SJCRH30 (cell line): ENCODE measurements at regions not wholly inside any gene's neighbourhood (a gene's known extent, or its start where the extent isn't known, plus 50 kb on each side); places are given as distances from the start of the nearest gene placed in this dataset.

Experiments
- DNase-seq, 2 experiments: peaks; one replicate each; pipeline ENCODE4 v3.0.0-alpha.2; 2015 to 2020
- H3K27ac ChIP-seq: fragments of 250-450 bp; sonication (Bioruptor Pico); 2 replicates; pipeline ENCODE4 v1.5.1; 2020; ENCODE audit warnings: mild to moderate bottlenecking, moderate library complexity
- H3K27me3 ChIP-seq: fragments of 250-450 bp; sonication (Bioruptor Pico); 2 replicates; pipeline ENCODE4 v1.5.1; 2020; ENCODE audit warnings: mild to moderate bottlenecking, moderate library complexity
- H3K36me3 ChIP-seq: fragments of 250-450 bp; sonication (Bioruptor Pico); 2 replicates; pipeline ENCODE4 v1.5.1; 2020; ENCODE audit warnings: mild to moderate bottlenecking, moderate library complexity
- H3K4me1 ChIP-seq: fragments of 250-450 bp; sonication (Bioruptor Pico); 2 replicates; pipeline ENCODE4 v1.5.1; 2020; ENCODE audit warnings: mild to moderate bottlenecking, moderate library complexity
- H3K4me3 ChIP-seq: fragments of 250-450 bp; sonication (Bioruptor Pico); 2 replicates; pipeline ENCODE4 v1.5.1; 2020; ENCODE audit warnings: mild to moderate bottlenecking, moderate library complexity
- H3K9me3 ChIP-seq: fragments of 250-450 bp; sonication (Bioruptor Pico); replicated peaks from 2 replicates; pipeline ENCODE4 v1.5.1; 2020; ENCODE audit warnings: mild to moderate bottlenecking, moderate library complexity

DNA sequence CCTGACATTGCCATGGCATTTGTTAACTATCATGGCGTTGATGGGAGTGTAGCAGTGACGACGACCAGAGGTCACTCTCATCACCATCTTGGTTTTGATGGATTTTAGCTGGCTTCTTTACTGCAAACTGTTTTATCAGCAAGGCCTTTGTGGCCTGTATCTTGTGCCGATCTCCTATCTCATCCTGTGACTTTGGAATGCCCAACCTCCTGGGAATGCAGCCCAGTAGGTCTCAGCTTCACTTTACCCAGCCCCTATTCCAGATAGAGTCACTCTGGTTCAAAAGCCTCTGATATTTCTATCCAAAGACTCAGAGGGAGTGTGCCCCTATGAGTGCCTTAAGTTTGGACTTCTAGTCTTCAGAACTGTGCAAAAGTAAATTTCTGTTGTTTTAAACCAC lies 130.1 kb downstream of the ADAMTS1 start:
- peaks cover 17% of the 10 kb centered on the region for H3K4me1 ChIP-seq
- H3K9me3 ChIP-seq, result 0 out of 2 replicates have a peak, but pooled peaks cover 2% of the 10 kb centered on the region
- H3K27me3 ChIP-seq, result no peaks in the 10 kb centered on the region
- no peaks in the 10 kb centered on the region for H3K36me3 ChIP-seq
- DNase-seq, result no peak
- H3K27ac ChIP-seq, result no peak overlapping the region
- no peak overlapping the region for H3K4me3 ChIP-seq

DNA sequence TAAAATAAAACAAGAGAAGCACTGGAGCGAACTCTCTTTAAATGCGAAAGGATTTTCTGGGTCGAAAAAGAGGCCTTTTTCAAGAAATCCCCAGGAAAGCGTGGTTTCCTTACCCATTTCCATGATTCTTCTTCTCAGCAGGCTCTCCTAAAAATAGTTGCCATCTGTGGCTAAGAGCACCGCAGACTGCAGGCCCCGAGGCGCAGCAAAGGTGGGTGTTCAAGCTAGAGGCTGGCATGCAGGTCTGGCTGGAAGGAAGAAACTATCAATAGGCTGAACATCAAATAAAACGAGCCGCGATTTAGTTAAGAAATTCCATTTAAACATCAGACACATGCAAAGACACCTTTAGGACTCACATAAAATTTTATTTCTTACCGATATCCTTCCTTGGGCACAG lies 135.1 kb downstream of the ADAMTS1 start:
- Histone ChIP-seq H3K4me3 (no peak overlapping the region), H3K4me1 (no peaks in the 10 kb centered on the region), H3K27me3 (no peaks in the 10 kb centered on the region), H3K36me3 (no peaks in the 10 kb centered on the region), H3K27ac (no peak overlapping the region), H3K9me3 (no peaks in the 10 kb centered on the region)
- DNase-seq, result no peak

DNA sequence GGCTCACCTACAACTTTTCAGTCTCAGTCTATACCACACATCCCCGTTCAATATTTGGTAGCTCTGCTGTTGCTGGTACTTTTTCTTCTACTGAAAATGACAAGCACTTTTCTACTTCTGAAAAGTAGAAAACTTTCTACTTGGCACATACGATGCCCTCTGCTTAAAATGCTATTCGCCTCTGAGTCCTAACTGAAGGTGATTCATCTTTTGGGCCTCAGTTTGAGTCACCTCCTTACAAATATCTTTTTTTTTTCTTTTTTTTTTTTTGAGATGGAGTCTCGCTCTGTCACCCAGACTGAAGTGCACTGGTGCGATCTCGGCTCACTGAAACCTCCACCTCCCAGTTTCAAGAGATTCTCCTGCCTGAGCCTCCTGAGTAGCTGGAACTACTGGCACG lies 136.0 kb upstream of the CYYR1 start:
- no peak for DNase-seq
- H3K27me3 ChIP-seq, result no peaks in the 10 kb centered on the region
- H3K27ac ChIP-seq, result no peak overlapping the region
- H3K36me3 ChIP-seq, result no peaks in the 10 kb centered on the region
- no peaks in the 10 kb centered on the region for H3K4me1 ChIP-seq
- no peaks in the 10 kb centered on the region for H3K9me3 ChIP-seq
- no peak overlapping the region for H3K4me3 ChIP-seq

DNA sequence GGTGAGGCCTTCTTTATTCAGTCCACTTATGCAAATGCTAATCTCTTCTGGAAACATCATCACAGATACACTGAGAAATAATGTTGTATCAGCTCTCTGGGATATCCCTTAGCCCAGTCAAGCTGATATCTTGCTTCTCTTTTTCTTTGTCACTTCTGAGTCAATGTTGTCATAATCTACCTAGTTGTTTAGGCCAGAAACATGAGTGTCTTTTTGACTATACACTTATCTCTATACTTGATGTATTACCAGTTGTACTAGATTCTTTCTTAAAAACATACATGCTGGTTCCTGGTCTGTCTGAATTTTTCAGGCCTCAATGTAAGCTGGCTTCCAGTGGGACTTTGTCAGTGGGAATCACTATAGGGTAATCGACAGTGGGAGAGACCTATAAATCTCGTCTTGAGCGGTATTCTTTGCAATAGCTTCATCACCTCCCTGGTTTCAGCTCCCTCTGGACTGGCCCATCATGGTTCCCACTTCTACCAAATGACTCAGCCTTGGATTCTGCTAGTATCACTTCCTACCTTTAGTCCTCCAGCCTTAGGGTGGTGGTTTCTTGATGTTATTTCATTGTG lies 135.2 kb upstream of the CYYR1 start:
- no peak for DNase-seq
- no peaks in the 10 kb centered on the region for H3K4me1 ChIP-seq
- H3K9me3 ChIP-seq, result no peaks in the 10 kb centered on the region; the same call in 1 of the 2 replicates
- no peaks in the 10 kb centered on the region for H3K27me3 ChIP-seq
- no peak overlapping the region for H3K4me3 ChIP-seq
- no peak overlapping the region for H3K27ac ChIP-seq
- H3K36me3 ChIP-seq, result no peaks in the 10 kb centered on the region

DNA sequence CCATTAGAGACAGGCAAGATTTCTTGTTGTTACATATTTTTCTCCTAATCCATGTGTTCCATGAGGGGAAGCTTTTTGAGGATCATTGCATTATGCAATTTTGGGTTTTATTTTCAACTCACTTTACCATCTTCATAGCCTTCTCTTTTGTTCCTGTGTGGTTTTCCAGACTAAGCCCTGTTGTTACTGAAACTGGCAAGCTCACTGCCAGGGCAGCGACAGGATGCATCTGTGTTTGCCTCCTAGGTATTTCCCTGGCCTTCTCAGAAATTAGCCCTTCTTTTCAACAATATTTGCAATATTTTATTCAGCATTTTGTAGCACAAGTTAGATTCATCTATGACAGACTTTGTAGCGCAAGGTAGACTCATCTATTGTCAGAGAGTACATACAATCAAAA lies 134.2 kb upstream of the CYYR1 start:
- Histone ChIP-seq H3K9me3 (no peaks in the 10 kb centered on the region; the same call in 1 of the 2 replicates), H3K27ac (no peak overlapping the region), H3K27me3 (no peaks in the 10 kb centered on the region), H3K4me1 (no peaks in the 10 kb centered on the region), H3K36me3 (no peaks in the 10 kb centered on the region), H3K4me3 (no peak overlapping the region)
- DNase-seq, result no peak

DNA sequence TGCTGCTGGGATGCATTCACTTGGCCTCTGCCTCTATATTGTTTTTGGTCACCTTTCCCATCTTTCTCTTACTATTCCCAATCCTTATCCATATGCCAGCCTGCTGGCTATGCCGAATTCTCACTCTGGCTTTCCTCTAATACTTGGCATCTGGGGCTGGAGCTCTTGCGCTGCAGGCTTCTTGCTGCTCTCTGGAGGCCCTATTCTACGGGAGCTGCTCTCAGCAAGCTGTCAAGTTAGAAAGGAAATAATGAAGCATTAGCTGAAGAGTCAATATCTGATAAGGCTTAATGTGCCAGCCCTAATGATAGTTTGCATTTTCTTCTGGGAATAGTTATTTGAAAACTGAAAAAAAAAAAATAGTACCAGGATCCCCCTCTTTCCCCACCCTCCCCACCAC lies 125.3 kb upstream of the CYYR1 start:
- no peak for DNase-seq
- Histone ChIP-seq H3K9me3 (peaks cover 2% of the 10 kb centered on the region; the same call in 1 of the 2 replicates), H3K27ac (no peak overlapping the region)

DNA sequence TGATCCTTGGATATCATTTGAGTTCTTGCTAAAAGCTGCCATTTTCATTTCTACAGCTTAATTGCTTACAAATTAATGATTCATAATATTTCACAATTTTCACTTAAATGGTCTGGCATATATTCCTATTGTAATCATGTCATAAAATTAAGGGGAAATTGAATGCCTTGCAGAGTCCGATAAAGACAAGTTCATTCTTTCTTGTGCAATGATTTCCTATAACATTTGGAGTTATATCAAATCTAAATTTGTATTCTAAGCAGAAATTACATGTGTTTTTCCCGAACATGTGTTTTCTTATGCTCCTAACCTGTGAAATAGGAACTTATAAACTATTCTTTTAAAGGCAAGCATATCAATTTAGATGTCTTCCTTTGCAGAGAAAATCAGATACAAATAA lies 118.3 kb upstream of the CYYR1 start:
- Histone ChIP-seq H3K4me1 (no peaks in the 10 kb centered on the region), H3K27me3 (no peaks in the 10 kb centered on the region), H3K4me3 (no peak overlapping the region), H3K36me3 (no peaks in the 10 kb centered on the region), H3K27ac (no peak overlapping the region), H3K9me3 (no peaks in the 10 kb centered on the region)
- DNase-seq, result no peak

More for the DNA sequence above, 125.3 kb upstream of the CYYR1 start:
- Histone ChIP-seq H3K27me3 (no peaks in the 10 kb centered on the region), H3K4me3 (no peak overlapping the region), H3K4me1 (no peaks in the 10 kb centered on the region), H3K36me3 (no peaks in the 10 kb centered on the region)

DNA sequence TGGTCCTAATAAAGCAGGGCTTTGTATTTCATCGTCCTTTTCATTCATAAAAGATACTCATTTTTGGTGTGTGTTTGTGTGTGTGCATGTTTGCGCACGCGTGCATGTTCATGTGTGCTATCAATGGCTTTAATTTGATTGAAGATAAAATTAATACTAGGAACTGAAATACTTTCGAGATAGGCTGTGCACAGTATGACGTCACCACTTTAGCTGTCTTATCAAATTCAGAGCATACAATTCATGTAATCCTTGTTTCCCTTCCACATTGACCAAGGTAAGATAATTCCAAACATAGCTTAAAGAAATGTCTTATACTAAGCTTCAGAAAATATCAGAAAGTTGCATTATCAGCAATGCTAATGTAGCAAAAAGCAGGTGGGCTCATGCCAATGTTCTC lies 113.6 kb upstream of the CYYR1 start:
- Histone ChIP-seq H3K9me3 (no peaks in the 10 kb centered on the region), H3K4me1 (no peaks in the 10 kb centered on the region), H3K27me3 (no peaks in the 10 kb centered on the region), H3K4me3 (no peak overlapping the region), H3K36me3 (no peaks in the 10 kb centered on the region), H3K27ac (no peak overlapping the region)
- DNase-seq, result no peak

DNA sequence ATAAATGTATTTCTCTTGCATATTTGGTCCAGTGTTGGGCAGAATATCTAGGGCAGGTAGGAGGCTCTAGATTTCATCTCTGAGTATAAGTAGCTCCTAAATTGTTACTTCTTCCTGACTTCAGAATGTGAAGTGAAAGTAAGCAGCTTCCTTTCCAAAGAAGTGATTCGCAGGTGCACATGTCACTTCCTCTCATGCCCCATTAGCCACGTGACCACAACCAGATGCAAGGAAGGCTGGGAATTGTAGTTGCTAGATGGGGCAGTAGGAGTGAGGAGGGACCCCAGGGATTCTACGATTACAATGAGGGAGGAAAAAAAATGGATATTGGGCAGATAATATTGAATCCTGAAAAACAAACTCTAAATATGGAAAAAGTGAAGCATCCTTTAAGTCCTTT lies 113.2 kb upstream of the CYYR1 start:
- Histone ChIP-seq H3K27me3 (no peaks in the 10 kb centered on the region), H3K4me3 (no peak overlapping the region), H3K27ac (no peak overlapping the region), H3K36me3 (no peaks in the 10 kb centered on the region), H3K4me1 (no peaks in the 10 kb centered on the region), H3K9me3 (no peaks in the 10 kb centered on the region)
- DNase-seq, result peak; percentile 22 to 44

DNA sequence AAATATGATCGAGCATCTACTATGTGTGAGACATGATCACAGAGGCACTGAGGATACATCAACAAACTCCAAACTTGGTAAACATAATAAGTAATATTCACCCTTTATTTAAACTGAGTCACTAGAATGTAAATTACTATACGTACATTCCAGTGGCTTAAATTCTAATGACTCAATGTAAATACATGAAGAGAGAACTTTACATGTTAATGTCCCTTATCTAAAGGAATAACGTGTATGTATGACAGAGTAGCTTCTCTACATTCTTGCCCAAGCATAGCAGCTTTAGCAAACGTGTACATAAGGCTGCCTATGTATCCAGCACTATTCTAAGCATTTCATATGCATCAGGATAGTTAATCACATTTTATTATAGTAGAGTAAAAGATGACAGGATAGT lies 111.8 kb upstream of the CYYR1 start:
- Histone ChIP-seq H3K36me3 (no peaks in the 10 kb centered on the region), H3K27ac (no peak overlapping the region), H3K27me3 (no peaks in the 10 kb centered on the region), H3K4me3 (no peak overlapping the region), H3K4me1 (no peaks in the 10 kb centered on the region), H3K9me3 (no peaks in the 10 kb centered on the region)
- no peak for DNase-seq

DNA sequence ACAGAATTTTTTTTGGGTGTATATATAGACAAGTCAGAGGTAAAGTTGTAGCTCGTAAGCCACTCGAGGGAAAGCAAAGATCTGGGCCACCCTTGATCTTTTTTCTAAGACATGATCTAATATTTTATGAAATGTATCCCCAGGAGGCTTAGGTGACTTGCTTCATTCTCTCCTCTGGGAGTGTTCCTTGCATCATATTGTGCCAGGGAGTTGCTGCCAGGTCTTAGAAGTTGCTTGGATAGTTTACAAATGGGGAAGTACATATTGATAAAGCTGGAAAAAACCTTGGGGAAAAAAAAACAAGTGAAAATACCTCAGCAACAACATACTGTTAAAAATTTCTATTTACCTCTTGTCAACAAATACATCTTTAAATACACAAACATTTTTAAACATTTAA lies 110.9 kb upstream of the CYYR1 start:
- Histone ChIP-seq H3K27me3 (no peaks in the 10 kb centered on the region), H3K4me1 (no peaks in the 10 kb centered on the region), H3K9me3 (no peaks in the 10 kb centered on the region), H3K27ac (no peak overlapping the region), H3K4me3 (no peak overlapping the region), H3K36me3 (no peaks in the 10 kb centered on the region)
- DNase-seq, result no peak

DNA sequence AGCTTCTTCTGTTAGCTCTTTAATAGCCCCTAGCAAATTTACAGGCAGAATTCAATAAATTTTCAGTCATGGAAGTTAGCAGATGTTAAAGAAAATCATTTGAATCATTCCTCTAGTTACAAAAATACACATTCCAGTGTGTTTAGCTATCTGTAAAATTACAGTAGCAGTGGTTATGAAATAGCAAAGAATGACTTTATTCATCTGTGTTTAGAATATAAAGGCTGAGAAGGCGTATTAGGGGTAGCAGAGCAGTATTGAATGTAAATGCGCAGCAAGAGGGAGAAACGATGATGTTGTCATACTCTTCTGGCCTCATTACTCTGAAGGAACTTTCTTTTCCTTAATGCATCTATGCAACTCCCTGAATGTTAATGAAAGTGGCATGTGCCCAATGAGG lies 106.2 kb upstream of the CYYR1 start:
- Histone ChIP-seq H3K27me3 (no peaks in the 10 kb centered on the region), H3K4me1 (no peaks in the 10 kb centered on the region), H3K4me3 (no peak overlapping the region), H3K9me3 (no peaks in the 10 kb centered on the region), H3K27ac (no peak overlapping the region), H3K36me3 (no peaks in the 10 kb centered on the region)
- no peak for DNase-seq

DNA sequence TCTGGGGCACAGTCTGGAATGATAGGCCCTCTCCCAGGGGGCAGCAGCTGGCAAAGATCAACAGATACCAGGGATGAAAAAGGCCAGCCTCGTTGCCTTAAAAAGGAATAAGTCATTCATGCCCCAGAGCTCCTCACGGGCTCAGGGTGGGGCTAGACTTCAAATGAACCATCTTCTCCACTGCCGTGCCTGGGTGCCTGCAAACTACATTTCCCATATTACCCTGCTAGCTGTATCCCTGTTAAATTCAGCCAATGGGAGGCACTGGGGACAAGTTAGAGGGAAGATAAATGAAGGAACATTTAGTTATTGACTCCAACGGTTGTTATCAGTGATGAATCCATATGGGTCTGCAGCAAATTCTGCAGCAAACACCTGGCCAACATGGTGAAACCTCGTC lies 101.2 kb upstream of the CYYR1 start:
- Histone ChIP-seq H3K27ac (no peak overlapping the region), H3K36me3 (no peaks in the 10 kb centered on the region), H3K4me3 (no peak overlapping the region), H3K4me1 (no peaks in the 10 kb centered on the region), H3K27me3 (no peaks in the 10 kb centered on the region), H3K9me3 (no peaks in the 10 kb centered on the region)
- DNase-seq, result no peak

DNA sequence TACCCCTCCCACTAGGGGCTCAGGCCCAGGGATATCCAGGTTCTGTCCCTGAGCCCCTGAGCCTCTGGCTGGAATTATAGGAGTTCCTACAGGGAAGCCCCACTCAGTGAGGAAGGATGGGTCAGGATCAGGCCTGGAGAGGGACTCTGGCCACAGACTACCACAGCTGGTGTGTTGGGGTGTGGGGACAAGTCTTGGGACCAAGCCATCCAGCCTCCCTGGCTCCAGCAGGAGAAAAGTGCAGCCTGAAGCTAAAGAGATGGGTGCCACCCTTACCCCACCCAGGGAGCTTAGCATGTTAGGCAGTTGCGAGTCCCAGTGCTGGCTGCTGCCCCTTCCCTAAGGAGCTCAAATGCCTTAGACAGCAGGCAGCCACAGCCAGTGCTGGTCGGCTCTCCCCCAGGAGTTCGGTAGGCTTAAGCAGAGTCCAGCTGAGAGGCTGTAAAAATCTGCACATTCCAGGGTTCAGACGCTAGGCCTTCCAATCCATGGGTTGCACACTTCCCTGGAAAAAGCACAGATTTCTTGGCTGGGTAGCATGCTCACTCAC lies 96.2 kb upstream of the CYYR1 start:
- no peak for DNase-seq
- Histone ChIP-seq H3K4me3 (no peak overlapping the region), H3K27ac (no peak overlapping the region), H3K4me1 (no peaks in the 10 kb centered on the region), H3K27me3 (no peaks in the 10 kb centered on the region), H3K36me3 (no peaks in the 10 kb centered on the region), H3K9me3 (peaks cover 4% of the 10 kb centered on the region; the same call in 1 of the 2 replicates)

DNA sequence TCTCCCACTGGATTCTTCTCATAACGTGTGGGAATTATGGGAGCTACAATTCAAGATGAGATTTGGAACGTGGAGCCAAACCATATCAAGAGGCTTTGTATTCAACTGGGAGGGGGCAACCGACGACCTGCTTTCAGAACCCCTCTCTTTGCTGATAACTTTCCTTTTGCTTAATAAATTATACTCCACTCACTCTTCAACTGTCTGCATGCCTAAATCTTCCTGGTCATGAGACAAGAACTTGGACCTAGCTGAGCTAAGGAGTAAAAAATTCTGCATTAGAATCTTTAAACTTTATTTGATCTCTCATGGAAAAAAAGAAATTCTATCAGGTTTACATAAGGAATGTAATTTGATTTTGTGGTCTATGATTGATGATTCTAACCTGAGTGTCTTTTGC lies 86.7 kb upstream of the CYYR1 start:
- Histone ChIP-seq H3K36me3 (no peaks in the 10 kb centered on the region), H3K4me1 (peaks cover 12% of the 10 kb centered on the region; the same call in 1 of the 2 replicates), H3K9me3 (peaks cover 13% of the 10 kb centered on the region), H3K27ac (no peak overlapping the region), H3K27me3 (no peaks in the 10 kb centered on the region), H3K4me3 (no peak overlapping the region)
- no peak for DNase-seq

DNA sequence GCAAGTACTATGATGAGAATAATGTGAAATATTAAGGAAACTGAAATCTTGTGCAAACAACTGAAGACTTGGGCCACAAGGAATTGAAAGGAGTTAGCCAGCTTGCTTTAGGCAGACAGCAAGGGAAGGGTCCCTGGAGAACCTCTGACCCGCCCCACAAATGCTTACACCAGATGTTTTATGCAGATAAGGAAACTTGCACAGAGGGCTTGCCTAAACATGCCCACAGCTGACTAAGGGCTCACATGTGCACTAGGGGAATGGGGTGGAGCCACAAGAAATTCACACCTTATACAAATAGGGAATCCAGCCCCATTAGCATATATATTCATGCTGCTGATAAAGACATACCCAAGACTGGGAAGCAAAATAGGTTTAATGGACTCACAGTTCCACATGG lies 86.1 kb upstream of the CYYR1 start:
- peaks cover 14% of the 10 kb centered on the region; the same call in 1 of the 2 replicates for H3K4me1 ChIP-seq
- H3K9me3 ChIP-seq, result peaks cover 12% of the 10 kb centered on the region
- H3K27ac ChIP-seq, result no peak overlapping the region
- no peaks in the 10 kb centered on the region for H3K36me3 ChIP-seq
- peak; percentile 38 to 51 for DNase-seq
- no peaks in the 10 kb centered on the region for H3K27me3 ChIP-seq
- H3K4me3 ChIP-seq, result no peak overlapping the region
